ENCODE measurements at regions not wholly inside any gene's neighbourhood (a gene's known extent, or its start where the extent isn't known, plus 50 kb on each side); places are given as distances from the start of the nearest gene placed in this dataset.

- DNase-seq: no peak
- no peaks in the 10 kb centered on the region for H3K4me1 Mint-ChIP-seq (ENCODE audit: low read depth)
- no peaks in the 10 kb centered on the region for H3K36me3 Mint-ChIP-seq (ENCODE audit: low read depth)
These were observed 66.7 kb upstream of the MYEOV start for GRCh38 chr11:69227271-69227670.

GRCh38 chr11:69229511-69229910 lies 64.4 kb upstream of the MYEOV start:
- Mint-ChIP-seq H3K27me3 (peaks cover 18% of the 10 kb centered on the region), H3K4me1 (ENCODE audit: low read depth) (no peaks in the 10 kb centered on the region), H3K4me3 (no peak overlapping the region), H3K27ac (no peak overlapping the region), H3K36me3 (ENCODE audit: low read depth) (no peaks in the 10 kb centered on the region), H3K9me3 (peaks cover 7% of the 10 kb centered on the region)
- H3K4me1 ChIP-seq (ENCODE audit: insufficient read depth, low read length): no peaks in the 10 kb centered on the region
- no peak overlapping the region for H3K27ac ChIP-seq (ENCODE audit: low read depth in 1 of 2, low read length in 2 of 2)
- H3K9me3 ChIP-seq (ENCODE audit: control insufficient read depth in 1 of 2, insufficient read depth in 1 of 2, low read length in 2 of 2): peaks cover 5 to 9% of the 10 kb centered on the region in 2 experiments
- H3K27me3 ChIP-seq (ENCODE audit: control insufficient read depth in 1 of 2, insufficient read depth in 2 of 2, low read length in 2 of 2): peaks cover 5 to 15% of the 10 kb centered on the region in 2 experiments
- ATAC-seq (ENCODE audit: poor library complexity) (no peak), DNase-seq (peak in 1 of 14 experiments; percentile 25)
- intact Hi-C loops (cut with DNase I, micrococcal nuclease): no loop called here
- no peak for TF ChIP-seq CTCF (IDR thresholded peaks at IDR 0.05)
- POLR2A ChIA-PET: no interaction called here
- CTCF ChIA-PET: no interaction called here
- H3K36me3 ChIP-seq (ENCODE audit: insufficient read depth, low read length): no peaks in the 10 kb centered on the region
- no peak overlapping the region for H3K4me3 ChIP-seq (ENCODE audit: low read length)

More at GRCh38 chr11:69227271-69227670, 66.7 kb upstream of the MYEOV start:
- Histone ChIP-seq H3K27ac (ENCODE audit: low read depth in 1 of 2, low read length in 2 of 2) (no peak overlapping the region), H3K9me3 (ENCODE audit: control insufficient read depth in 1 of 2, insufficient read depth in 1 of 2, low read length in 2 of 2) (peaks cover 5 to 9% of the 10 kb centered on the region in 2 experiments), H3K36me3 (ENCODE audit: insufficient read depth, low read length) (no peaks in the 10 kb centered on the region), H3K27me3 (ENCODE audit: control insufficient read depth in 1 of 2, insufficient read depth in 2 of 2, low read length in 2 of 2) (peaks cover 5 to 15% of the 10 kb centered on the region in 2 experiments), H3K4me1 (ENCODE audit: insufficient read depth, low read length) (no peaks in the 10 kb centered on the region), H3K4me3 (ENCODE audit: low read length) (no peak overlapping the region)
- no peak for ATAC-seq (ENCODE audit: poor library complexity)
- intact Hi-C loops (cut with DNase I, micrococcal nuclease): no loop called here
- Mint-ChIP-seq H3K27me3 (peaks cover 18% of the 10 kb centered on the region), H3K27ac (no peak overlapping the region), H3K9me3 (peaks cover 7% of the 10 kb centered on the region), H3K4me3 (no peak overlapping the region)
- ChIA-PET CTCF (no interaction called here), POLR2A (no interaction called here)
- no peak for TF ChIP-seq CTCF (IDR thresholded peaks at IDR 0.05)

- peaks cover 7% of the 10 kb centered on the region for H3K9me3 Mint-ChIP-seq
- Histone ChIP-seq H3K27me3 (ENCODE audit: control insufficient read depth in 1 of 2, insufficient read depth in 2 of 2, low read length in 2 of 2) (peaks cover 5 to 15% of the 10 kb centered on the region in 2 experiments), H3K36me3 (ENCODE audit: insufficient read depth, low read length) (no peaks in the 10 kb centered on the region), H3K4me3 (ENCODE audit: low read length) (no peak overlapping the region), H3K9me3 (ENCODE audit: control insufficient read depth in 1 of 2, insufficient read depth in 1 of 2, low read length in 2 of 2) (peaks cover 5 to 9% of the 10 kb centered on the region in 2 experiments), H3K4me1 (ENCODE audit: insufficient read depth, low read length) (no peaks in the 10 kb centered on the region), H3K27ac (ENCODE audit: low read depth in 1 of 2, low read length in 2 of 2) (no peak overlapping the region)
- ATAC-seq (ENCODE audit: poor library complexity): no peak
- peaks cover 17% of the 10 kb centered on the region for H3K27me3 Mint-ChIP-seq
- intact Hi-C loops (cut with DNase I, micrococcal nuclease): no loop called here
- no peak for TF ChIP-seq CTCF (IDR thresholded peaks at IDR 0.05)
- H3K27ac Mint-ChIP-seq: no peak overlapping the region
- no peak overlapping the region for H3K4me3 Mint-ChIP-seq
- CTCF ChIA-PET: no interaction called here
- H3K4me1 Mint-ChIP-seq (ENCODE audit: low read depth): no peaks in the 10 kb centered on the region
- POLR2A ChIA-PET: no interaction called here
- no peaks in the 10 kb centered on the region for H3K36me3 Mint-ChIP-seq (ENCODE audit: low read depth)
- DNase-seq: peak in 1 of 14 experiments; percentile 16
These were observed 63.0 kb upstream of the MYEOV start for GRCh38 chr11:69230856-69231425.
